Body of pancreas (tissue), 4 donors: ENCODE measurements at regions not wholly inside any gene's neighbourhood (a gene's known extent, or its start where the extent isn't known, plus 50 kb on each side); places are given as distances from the start of the nearest gene placed in this dataset.

Experiments used
- CTCF ChIP-seq, 7 experiments: fragments of 450-650 bp in 4 of 7; fragments of 200-600 bp in 3 of 7; sonication (generic) in 3 of 7; IDR thresholded peaks; one replicate each; pipeline ENCODE4 v1.5.1; 2016 to 2019; ENCODE audit warnings: antibody characterized with exemption in 7 of 7
- POLR2A ChIP-seq, 3 donors: fragments of 450-650 bp; IDR thresholded peaks; one replicate each; pipeline ENCODE4 v1.6.1; 2016; ENCODE audit warnings: antibody characterized with exemption in 3 of 3, mild to moderate bottlenecking in 2 of 3

- no peak for TF ChIP-seq CTCF (IDR thresholded peaks at IDR 0.05)
- no peak for TF ChIP-seq POLR2A (IDR thresholded peaks at IDR 0.05)
These were observed 226.1 kb upstream of the PRKD1 start for GRCh38 chr14:30153717-30154116.
